ENCODE measurements at regions not wholly inside any gene's neighbourhood (a gene's known extent, or its start where the extent isn't known, plus 50 kb on each side); places are given as distances from the start of the nearest gene placed in this dataset.

DNA sequence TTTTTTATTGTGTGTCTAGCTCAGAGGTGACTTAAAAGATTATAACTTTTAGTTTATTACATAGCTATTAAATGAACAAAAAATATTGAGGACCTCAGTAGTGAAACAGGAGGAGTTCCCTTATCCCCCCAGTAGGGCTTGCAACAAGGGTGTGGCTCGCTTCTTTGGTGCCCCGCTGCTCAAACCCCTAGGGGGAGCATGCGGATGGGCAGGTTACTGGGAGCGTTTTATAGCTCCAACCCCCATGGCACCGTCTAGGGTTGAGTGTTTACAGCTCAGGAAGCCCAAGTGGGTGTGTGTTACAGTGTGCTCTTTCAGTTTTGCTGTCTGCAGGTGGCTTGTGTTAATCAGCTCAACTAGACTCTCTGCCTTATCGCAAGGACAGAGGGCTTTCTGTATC, 1513.7 kb downstream of the GRIK2 start:
- TF ChIP-seq, protein P1, sequence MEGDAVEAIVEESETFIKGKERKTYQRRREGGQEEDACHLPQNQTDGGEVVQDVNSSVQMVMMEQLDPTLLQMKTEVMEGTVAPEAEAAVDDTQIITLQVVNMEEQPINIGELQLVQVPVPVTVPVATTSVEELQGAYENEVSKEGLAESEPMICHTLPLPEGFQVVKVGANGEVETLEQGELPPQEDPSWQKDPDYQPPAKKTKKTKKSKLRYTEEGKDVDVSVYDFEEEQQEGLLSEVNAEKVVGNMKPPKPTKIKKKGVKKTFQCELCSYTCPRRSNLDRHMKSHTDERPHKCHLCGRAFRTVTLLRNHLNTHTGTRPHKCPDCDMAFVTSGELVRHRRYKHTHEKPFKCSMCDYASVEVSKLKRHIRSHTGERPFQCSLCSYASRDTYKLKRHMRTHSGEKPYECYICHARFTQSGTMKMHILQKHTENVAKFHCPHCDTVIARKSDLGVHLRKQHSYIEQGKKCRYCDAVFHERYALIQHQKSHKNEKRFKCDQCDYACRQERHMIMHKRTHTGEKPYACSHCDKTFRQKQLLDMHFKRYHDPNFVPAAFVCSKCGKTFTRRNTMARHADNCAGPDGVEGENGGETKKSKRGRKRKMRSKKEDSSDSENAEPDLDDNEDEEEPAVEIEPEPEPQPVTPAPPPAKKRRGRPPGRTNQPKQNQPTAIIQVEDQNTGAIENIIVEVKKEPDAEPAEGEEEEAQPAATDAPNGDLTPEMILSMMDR (IDR thresholded peaks at IDR 0.05): no peak
- no peak for TF ChIP-seq POLR2A (IDR thresholded peaks at IDR 0.05)
